HCT116 (cell line): ENCODE measurements at regions not wholly inside any gene's neighbourhood (a gene's known extent, or its start where the extent isn't known, plus 50 kb on each side); places are given as distances from the start of the nearest gene placed in this dataset.

ENCODE experiments used
- POLR2A ChIP-seq: IDR thresholded peaks from 2 replicates; pipeline ENCODE4 v1.7.0; 2011; ENCODE audit warnings: borderline replicate concordance; ENCODE audit not compliant: insufficient read depth, insufficient read length; ENCODE audit errors: extremely low read depth
- TCF7L2 ChIP-seq: IDR thresholded peaks from 2 replicates; pipeline ENCODE4 v1.7.0; 2011; ENCODE audit warnings: borderline replicate concordance, inconsistent platforms; ENCODE audit not compliant: insufficient read depth, insufficient read length; ENCODE audit errors: extremely low read depth
- TF ChIP-seq, protein P1 (sequence below), 3 experiments: fragments of 200-600 bp in 1 of 3; sonication (generic) in 1 of 3; IDR thresholded peaks in 2 of 3; conservative IDR thresholded peaks in 1 of 3; 2 replicates each; pipeline ENCODE4 v1.5.1; 2012 to 2017; ENCODE audit warnings: low read depth in 2 of 3, low read length in 2 of 3, antibody characterized with exemption in 1 of 3, borderline replicate concordance in 1 of 3, control low read depth in 1 of 3, mild to moderate bottlenecking in 1 of 3, mixed read lengths in 1 of 3, mixed run types in 1 of 3, moderate library complexity in 1 of 3; ENCODE audit not compliant: insufficient read depth in 1 of 3

DNA sequence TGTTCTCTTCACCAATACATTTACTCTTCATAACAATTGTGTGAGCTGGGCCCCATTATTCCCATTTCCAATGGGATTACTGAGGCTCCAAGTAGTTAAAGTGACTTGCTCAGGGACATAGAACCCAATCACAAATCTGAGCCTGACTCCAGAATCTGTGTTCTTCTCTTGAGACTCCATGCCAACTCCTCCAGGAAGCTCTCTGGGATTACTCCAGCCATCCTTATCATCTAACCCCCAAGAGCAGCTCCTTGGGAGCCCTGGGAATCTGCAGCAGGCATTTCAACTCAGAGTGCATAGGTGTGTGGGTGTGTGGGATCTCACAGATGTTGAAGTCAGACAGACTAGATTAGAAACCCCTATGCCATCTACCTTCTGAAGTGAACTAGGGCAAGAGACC lies 131.4 kb upstream of the BOD1 start:
- TF ChIP-seq POLR2A = no peak
- TF ChIP-seq, protein P1, sequence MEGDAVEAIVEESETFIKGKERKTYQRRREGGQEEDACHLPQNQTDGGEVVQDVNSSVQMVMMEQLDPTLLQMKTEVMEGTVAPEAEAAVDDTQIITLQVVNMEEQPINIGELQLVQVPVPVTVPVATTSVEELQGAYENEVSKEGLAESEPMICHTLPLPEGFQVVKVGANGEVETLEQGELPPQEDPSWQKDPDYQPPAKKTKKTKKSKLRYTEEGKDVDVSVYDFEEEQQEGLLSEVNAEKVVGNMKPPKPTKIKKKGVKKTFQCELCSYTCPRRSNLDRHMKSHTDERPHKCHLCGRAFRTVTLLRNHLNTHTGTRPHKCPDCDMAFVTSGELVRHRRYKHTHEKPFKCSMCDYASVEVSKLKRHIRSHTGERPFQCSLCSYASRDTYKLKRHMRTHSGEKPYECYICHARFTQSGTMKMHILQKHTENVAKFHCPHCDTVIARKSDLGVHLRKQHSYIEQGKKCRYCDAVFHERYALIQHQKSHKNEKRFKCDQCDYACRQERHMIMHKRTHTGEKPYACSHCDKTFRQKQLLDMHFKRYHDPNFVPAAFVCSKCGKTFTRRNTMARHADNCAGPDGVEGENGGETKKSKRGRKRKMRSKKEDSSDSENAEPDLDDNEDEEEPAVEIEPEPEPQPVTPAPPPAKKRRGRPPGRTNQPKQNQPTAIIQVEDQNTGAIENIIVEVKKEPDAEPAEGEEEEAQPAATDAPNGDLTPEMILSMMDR (IDR thresholded peaks at IDR 0.05 in 2 of 3, conservative IDR thresholded peaks at IDR 0.05 in 1 of 3; ENCODE audit: borderline replicate concordance in 1 of 3, insufficient read depth in 1 of 3, low read depth in 2 of 3, low read length in 2 of 3) = no peak
- no peak for TF ChIP-seq TCF7L2
